Breast epithelium (tissue), 3 donors: ENCODE measurements at regions not wholly inside any gene's neighbourhood (a gene's known extent, or its start where the extent isn't known, plus 50 kb on each side); places are given as distances from the start of the nearest gene placed in this dataset.
"Not testable (repeated sequence)": the region's sequence is repeated elsewhere in the genome, so short reads cannot be mapped to it uniquely, and the experiment has no call there.

Experiments
- POLR2A ChIP-seq: fragments of 450-650 bp; IDR thresholded peaks from one replicate; pipeline ENCODE4 v1.6.1; 2016; ENCODE audit warnings: antibody characterized with exemption, mild to moderate bottlenecking, moderate library complexity
- POLR2AphosphoS5 ChIP-seq, 3 donors: sonication (generic); formaldehyde crosslinking; IDR thresholded peaks; one replicate each; pipeline ENCODE4 v1.6.1; 2017; ENCODE audit warnings: antibody characterized with exemption in 3 of 3
- TF ChIP-seq, protein P1 (sequence below), 3 donors: fragments of 450-650 bp; IDR thresholded peaks; one replicate each; pipeline ENCODE4 v1.5.1; 2016 to 2017; ENCODE audit warnings: antibody characterized with exemption in 3 of 3, mild to moderate bottlenecking in 3 of 3, moderate library complexity in 3 of 3

DNA sequence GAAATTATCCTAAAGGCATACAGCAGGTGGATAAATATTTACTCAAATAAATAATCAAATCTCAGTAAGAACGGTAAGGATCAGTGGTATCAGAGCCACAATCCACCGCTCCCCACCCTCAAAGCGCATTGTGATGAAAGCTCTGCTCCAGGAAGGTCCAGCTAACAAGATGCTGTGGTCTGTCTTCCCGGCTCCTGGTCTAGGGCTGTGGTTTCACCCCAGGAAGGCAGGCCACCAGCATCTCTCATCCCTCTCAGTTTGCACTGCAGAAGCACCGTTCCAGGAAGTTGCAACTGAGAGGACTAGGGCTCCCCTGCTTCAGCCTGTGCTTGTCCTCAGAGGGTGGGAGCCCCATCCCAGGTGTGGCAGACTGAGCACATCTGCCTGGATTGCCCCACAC is 86.1 kb upstream of the SAMD11 start:
- TF ChIP-seq, protein P1, sequence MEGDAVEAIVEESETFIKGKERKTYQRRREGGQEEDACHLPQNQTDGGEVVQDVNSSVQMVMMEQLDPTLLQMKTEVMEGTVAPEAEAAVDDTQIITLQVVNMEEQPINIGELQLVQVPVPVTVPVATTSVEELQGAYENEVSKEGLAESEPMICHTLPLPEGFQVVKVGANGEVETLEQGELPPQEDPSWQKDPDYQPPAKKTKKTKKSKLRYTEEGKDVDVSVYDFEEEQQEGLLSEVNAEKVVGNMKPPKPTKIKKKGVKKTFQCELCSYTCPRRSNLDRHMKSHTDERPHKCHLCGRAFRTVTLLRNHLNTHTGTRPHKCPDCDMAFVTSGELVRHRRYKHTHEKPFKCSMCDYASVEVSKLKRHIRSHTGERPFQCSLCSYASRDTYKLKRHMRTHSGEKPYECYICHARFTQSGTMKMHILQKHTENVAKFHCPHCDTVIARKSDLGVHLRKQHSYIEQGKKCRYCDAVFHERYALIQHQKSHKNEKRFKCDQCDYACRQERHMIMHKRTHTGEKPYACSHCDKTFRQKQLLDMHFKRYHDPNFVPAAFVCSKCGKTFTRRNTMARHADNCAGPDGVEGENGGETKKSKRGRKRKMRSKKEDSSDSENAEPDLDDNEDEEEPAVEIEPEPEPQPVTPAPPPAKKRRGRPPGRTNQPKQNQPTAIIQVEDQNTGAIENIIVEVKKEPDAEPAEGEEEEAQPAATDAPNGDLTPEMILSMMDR (IDR thresholded peaks at IDR 0.05) = not testable (repeated sequence)
- TF ChIP-seq POLR2A; POLR2AphosphoS5 (IDR thresholded peaks at IDR 0.05): not testable (repeated sequence)
